ENCODE measurements at regions not wholly inside any gene's neighbourhood (a gene's known extent, or its start where the extent isn't known, plus 50 kb on each side); places are given as distances from the start of the nearest gene placed in this dataset.

GRCh38 chr18:27772081-27772480, 404.8 kb downstream of the CDH2 start:
- Histone ChIP-seq H3K9ac (replicated peaks; ENCODE audit: extremely low read depth, insufficient read depth, low read length) (no peak overlapping the region), H3K27me3 (ENCODE audit: control insufficient read depth in 2 of 2, insufficient read depth in 2 of 2, low read length in 2 of 2) (peaks cover 5 to 31% of the 10 kb centered on the region in 2 experiments), H3K36me3 (ENCODE audit: control insufficient read depth in 2 of 2, extremely low read depth in 1 of 2, insufficient read depth in 2 of 2, low read length in 2 of 2) (no peaks in the 10 kb centered on the region), H4K20me1 (replicated peaks; ENCODE audit: control insufficient read depth, extremely low read depth, insufficient read depth, low read length) (no peaks in the 10 kb centered on the region), H3K4me2 (ENCODE audit: insufficient read depth, low read length) (no peak overlapping the region), H2AFZ (ENCODE audit: low read depth, low read length) (no peak overlapping the region), H3K9me1 (replicated peaks; ENCODE audit: control insufficient read depth, extremely low read depth, insufficient read depth, low read length) (no peaks in the 10 kb centered on the region), H3K27ac (ENCODE audit: insufficient read depth, low read depth, low read length) (no peak overlapping the region), H3K9me3 (replicated peaks; ENCODE audit: control insufficient read depth, insufficient read depth, low read length) (no peaks in the 10 kb centered on the region), H3K79me2 (ENCODE audit: control insufficient read depth, insufficient read depth, low read length) (no peaks in the 10 kb centered on the region), H3K4me1 (ENCODE audit: control insufficient read depth, extremely low read depth, insufficient read depth, low read length) (no peaks in the 10 kb centered on the region), H3K4me3 (replicated peaks in 1 of 3; ENCODE audit: insufficient read depth in 1 of 3, low read depth in 1 of 3, low read length in 3 of 3) (no peak overlapping the region)
- no TSS peak for BruUV-seq (replicated peaks)
- ChIA-PET CTCF (no interaction called here), POLR2A (no interaction called here)
- DNase-seq (ENCODE audit: low read depth, low spot score) (no peak), FAIRE-seq (no peak)
- intact Hi-C loops (cut with micrococcal nuclease) (no loop called here), dilution Hi-C loops (cut with MboI; ENCODE audit: extremely low pct_ligation_motif_present, low sequenced_read_pairs) (no loop called here)
- TF ChIP-seq, protein P1, sequence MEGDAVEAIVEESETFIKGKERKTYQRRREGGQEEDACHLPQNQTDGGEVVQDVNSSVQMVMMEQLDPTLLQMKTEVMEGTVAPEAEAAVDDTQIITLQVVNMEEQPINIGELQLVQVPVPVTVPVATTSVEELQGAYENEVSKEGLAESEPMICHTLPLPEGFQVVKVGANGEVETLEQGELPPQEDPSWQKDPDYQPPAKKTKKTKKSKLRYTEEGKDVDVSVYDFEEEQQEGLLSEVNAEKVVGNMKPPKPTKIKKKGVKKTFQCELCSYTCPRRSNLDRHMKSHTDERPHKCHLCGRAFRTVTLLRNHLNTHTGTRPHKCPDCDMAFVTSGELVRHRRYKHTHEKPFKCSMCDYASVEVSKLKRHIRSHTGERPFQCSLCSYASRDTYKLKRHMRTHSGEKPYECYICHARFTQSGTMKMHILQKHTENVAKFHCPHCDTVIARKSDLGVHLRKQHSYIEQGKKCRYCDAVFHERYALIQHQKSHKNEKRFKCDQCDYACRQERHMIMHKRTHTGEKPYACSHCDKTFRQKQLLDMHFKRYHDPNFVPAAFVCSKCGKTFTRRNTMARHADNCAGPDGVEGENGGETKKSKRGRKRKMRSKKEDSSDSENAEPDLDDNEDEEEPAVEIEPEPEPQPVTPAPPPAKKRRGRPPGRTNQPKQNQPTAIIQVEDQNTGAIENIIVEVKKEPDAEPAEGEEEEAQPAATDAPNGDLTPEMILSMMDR (IDR thresholded peaks at IDR 0.05; ENCODE audit: extremely low read depth in 1 of 2, insufficient read depth in 1 of 2, low read depth in 1 of 2, low read length in 2 of 2), result no peak
- TF ChIP-seq POLR2AphosphoS5 (IDR thresholded peaks at IDR 0.05; ENCODE audit: insufficient read depth, low read depth, low read length), result no peak
- TF ChIP-seq MYC (IDR thresholded peaks at IDR 0.05; ENCODE audit: low read depth, low read length), result no peak
- no peak for TF ChIP-seq EZH2 (IDR thresholded peaks at IDR 0.05; ENCODE audit: borderline replicate concordance, low read depth, low read length, severe bottlenecking)
- TF ChIP-seq MAX (IDR thresholded peaks at IDR 0.05; ENCODE audit: insufficient read depth, insufficient read length), result no peak
- TF ChIP-seq POLR2A (IDR thresholded peaks at IDR 0.05; ENCODE audit: low read depth, low read length), result no peak
- TF ChIP-seq FOS (IDR thresholded peaks at IDR 0.05; ENCODE audit: borderline replicate concordance, insufficient read depth, low read length), result no peak
- TF ChIP-seq JUN (IDR thresholded peaks at IDR 0.05; ENCODE audit: borderline replicate concordance, insufficient read depth, insufficient read length, low read depth), result no peak
- TF ChIP-seq GATA2 (IDR thresholded peaks at IDR 0.05; ENCODE audit: insufficient read depth, insufficient read length, low read depth, low read length), result no peak
